ENCODE measurements at regions not wholly inside any gene's neighbourhood (a gene's known extent, or its start where the extent isn't known, plus 50 kb on each side); places are given as distances from the start of the nearest gene placed in this dataset.

DNA sequence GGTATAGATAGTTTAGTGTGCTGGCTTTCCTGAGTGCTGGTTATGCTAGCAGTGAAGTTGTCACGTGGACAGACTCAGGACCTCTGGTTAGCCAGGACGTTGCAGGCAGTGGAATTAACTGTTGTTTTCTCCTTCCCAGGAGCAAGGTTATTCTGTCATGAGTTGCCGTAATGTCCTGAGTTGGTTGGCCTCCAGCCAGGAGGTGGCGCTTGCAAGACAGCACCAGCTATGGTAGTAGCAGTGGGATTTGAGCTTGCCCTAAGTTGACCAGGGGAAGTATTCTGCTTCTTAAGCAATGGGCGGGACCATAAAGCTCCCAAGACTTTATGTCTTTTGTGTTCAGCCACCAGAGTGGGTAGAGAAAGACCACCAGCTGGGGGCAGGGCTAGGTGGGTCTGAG is 240.7 kb upstream of the DNAJC19 start:
- TF ChIP-seq, protein P1, sequence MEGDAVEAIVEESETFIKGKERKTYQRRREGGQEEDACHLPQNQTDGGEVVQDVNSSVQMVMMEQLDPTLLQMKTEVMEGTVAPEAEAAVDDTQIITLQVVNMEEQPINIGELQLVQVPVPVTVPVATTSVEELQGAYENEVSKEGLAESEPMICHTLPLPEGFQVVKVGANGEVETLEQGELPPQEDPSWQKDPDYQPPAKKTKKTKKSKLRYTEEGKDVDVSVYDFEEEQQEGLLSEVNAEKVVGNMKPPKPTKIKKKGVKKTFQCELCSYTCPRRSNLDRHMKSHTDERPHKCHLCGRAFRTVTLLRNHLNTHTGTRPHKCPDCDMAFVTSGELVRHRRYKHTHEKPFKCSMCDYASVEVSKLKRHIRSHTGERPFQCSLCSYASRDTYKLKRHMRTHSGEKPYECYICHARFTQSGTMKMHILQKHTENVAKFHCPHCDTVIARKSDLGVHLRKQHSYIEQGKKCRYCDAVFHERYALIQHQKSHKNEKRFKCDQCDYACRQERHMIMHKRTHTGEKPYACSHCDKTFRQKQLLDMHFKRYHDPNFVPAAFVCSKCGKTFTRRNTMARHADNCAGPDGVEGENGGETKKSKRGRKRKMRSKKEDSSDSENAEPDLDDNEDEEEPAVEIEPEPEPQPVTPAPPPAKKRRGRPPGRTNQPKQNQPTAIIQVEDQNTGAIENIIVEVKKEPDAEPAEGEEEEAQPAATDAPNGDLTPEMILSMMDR (IDR thresholded peaks at IDR 0.05): no peak
- no peak for TF ChIP-seq POLR2AphosphoS5 (IDR thresholded peaks at IDR 0.05)
- no peak for TF ChIP-seq EP300 (IDR thresholded peaks at IDR 0.05)
- no peak for TF ChIP-seq POLR2A (IDR thresholded peaks at IDR 0.05)
